ENCODE measurements at regions not wholly inside any gene's neighbourhood (a gene's known extent, or its start where the extent isn't known, plus 50 kb on each side); places are given as distances from the start of the nearest gene placed in this dataset.

- peak in 1 of 14 donors; percentile 41 for DNase-seq
Measured at GRCh38 chr21:45592208-45592619, 50.0 kb upstream of the SLC19A1 start.

GRCh38 chr21:45592626-45593134 is 50.4 kb upstream of the SLC19A1 start:
- no peak for DNase-seq

GRCh38 chr21:45593162-45594022 is 50.1 kb upstream of the PCBP3 start:
- DNase-seq, result no peak
